Nephron (organoid): ENCODE measurements at regions not wholly inside any gene's neighbourhood (a gene's known extent, or its start where the extent isn't known, plus 50 kb on each side); places are given as distances from the start of the nearest gene placed in this dataset.

ENCODE experiments used
- H3K27ac Mint-ChIP-seq, 3 experiments: 2 replicates each; pipeline ENCODE4 v1.8.0; 2020; ENCODE audit warnings: mixed read lengths in 3 of 3, mild to moderate bottlenecking in 2 of 3, moderate library complexity in 1 of 3
- H3K27me3 Mint-ChIP-seq: 2 replicates; pipeline ENCODE4 v1.8.0; 2021; ENCODE audit warnings: low read depth, mild to moderate bottlenecking, moderate library complexity, mixed read lengths
- H3K36me3 Mint-ChIP-seq: 2 replicates; pipeline ENCODE4 v1.8.0; 2020; ENCODE audit warnings: low read depth, mixed read lengths
- H3K4me1 Mint-ChIP-seq: 2 replicates; pipeline ENCODE4 v1.8.0; 2020; ENCODE audit warnings: mixed read lengths
- H3K4me3 Mint-ChIP-seq, 3 experiments: 2 replicates each; pipeline ENCODE4 v1.8.0; 2020; ENCODE audit warnings: mild to moderate bottlenecking in 3 of 3, mixed read lengths in 3 of 3, moderate library complexity in 2 of 3
- H3K9me3 Mint-ChIP-seq: 2 replicates; pipeline ENCODE4 v1.8.0; 2020; ENCODE audit warnings: mixed read lengths
- TF ChIP-seq, protein P1 (sequence below), 3 experiments: fragments of 200-600 bp; sonication (generic); IDR thresholded peaks; one replicate each; pipeline ENCODE4 v1.5.0; 2021; ENCODE audit warnings: antibody characterized with exemption in 3 of 3; ENCODE audit not compliant: unreplicated experiment in 3 of 3

GRCh38 chr14:61201171-61201570, 80.0 kb downstream of the TMEM30B start:
- Mint-ChIP-seq H3K27me3 (no peaks in the 10 kb centered on the region), H3K4me3 (no peak overlapping the region), H3K27ac (no peak overlapping the region), H3K9me3 (no peaks in the 10 kb centered on the region), H3K4me1 (peaks cover 53% of the 10 kb centered on the region), H3K36me3 (no peaks in the 10 kb centered on the region)
- TF ChIP-seq, protein P1, sequence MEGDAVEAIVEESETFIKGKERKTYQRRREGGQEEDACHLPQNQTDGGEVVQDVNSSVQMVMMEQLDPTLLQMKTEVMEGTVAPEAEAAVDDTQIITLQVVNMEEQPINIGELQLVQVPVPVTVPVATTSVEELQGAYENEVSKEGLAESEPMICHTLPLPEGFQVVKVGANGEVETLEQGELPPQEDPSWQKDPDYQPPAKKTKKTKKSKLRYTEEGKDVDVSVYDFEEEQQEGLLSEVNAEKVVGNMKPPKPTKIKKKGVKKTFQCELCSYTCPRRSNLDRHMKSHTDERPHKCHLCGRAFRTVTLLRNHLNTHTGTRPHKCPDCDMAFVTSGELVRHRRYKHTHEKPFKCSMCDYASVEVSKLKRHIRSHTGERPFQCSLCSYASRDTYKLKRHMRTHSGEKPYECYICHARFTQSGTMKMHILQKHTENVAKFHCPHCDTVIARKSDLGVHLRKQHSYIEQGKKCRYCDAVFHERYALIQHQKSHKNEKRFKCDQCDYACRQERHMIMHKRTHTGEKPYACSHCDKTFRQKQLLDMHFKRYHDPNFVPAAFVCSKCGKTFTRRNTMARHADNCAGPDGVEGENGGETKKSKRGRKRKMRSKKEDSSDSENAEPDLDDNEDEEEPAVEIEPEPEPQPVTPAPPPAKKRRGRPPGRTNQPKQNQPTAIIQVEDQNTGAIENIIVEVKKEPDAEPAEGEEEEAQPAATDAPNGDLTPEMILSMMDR (IDR thresholded peaks at IDR 0.05; ENCODE audit: unreplicated experiment in 3 of 3), result no peak

DNA sequence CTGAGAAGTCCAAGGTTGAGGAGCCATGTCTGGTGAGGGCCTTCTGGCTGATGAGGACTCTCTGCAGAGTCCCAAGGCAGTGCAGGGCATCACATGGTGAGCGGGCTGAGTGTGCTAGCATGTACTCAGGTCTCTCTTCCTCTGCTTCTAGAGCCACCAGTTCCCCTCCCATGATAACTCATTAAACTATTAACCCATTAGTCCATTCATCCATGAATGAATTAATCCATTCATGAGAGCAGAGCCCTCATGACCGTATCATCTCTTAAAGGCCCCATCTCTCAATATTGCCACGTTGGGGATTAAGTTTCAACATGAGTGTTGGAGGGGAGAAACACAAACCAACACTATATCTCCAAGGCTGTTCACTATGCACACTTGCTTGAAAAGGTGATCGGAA, 83.7 kb downstream of the TMEM30B start:
- H3K4me1 Mint-ChIP-seq, result peaks cover 59% of the 10 kb centered on the region
- H3K27me3 Mint-ChIP-seq, result no peaks in the 10 kb centered on the region
- TF ChIP-seq, protein P1 (IDR thresholded peaks at IDR 0.05; ENCODE audit: unreplicated experiment in 3 of 3), result no peak
- no peaks in the 10 kb centered on the region for H3K9me3 Mint-ChIP-seq
- no peak overlapping the region for H3K4me3 Mint-ChIP-seq
- no peak overlapping the region for H3K27ac Mint-ChIP-seq
- no peaks in the 10 kb centered on the region for H3K36me3 Mint-ChIP-seq

- no peaks in the 10 kb centered on the region for H3K36me3 Mint-ChIP-seq
- H3K4me1 Mint-ChIP-seq, result peaks cover 60% of the 10 kb centered on the region
- H3K9me3 Mint-ChIP-seq, result no peaks in the 10 kb centered on the region
- TF ChIP-seq, protein P1 (IDR thresholded peaks at IDR 0.05; ENCODE audit: unreplicated experiment in 3 of 3), result no peak
- H3K27ac Mint-ChIP-seq, result no peak overlapping the region
- no peaks in the 10 kb centered on the region for H3K27me3 Mint-ChIP-seq
- H3K4me3 Mint-ChIP-seq, result no peak overlapping the region
These were observed 84.3 kb downstream of the TMEM30B start for GRCh38 chr14:61196792-61197191.

- H3K36me3 Mint-ChIP-seq, result no peaks in the 10 kb centered on the region
- TF ChIP-seq, protein P1 (IDR thresholded peaks at IDR 0.05; ENCODE audit: unreplicated experiment in 3 of 3), result no peak
- H3K4me1 Mint-ChIP-seq, result peaks cover 63% of the 10 kb centered on the region
- no peak overlapping the region for H3K4me3 Mint-ChIP-seq
- H3K9me3 Mint-ChIP-seq, result no peaks in the 10 kb centered on the region
- no peak overlapping the region for H3K27ac Mint-ChIP-seq
- no peaks in the 10 kb centered on the region for H3K27me3 Mint-ChIP-seq
These were observed 85.1 kb downstream of the TMEM30B start for GRCh38 chr14:61196034-61196433.

DNA sequence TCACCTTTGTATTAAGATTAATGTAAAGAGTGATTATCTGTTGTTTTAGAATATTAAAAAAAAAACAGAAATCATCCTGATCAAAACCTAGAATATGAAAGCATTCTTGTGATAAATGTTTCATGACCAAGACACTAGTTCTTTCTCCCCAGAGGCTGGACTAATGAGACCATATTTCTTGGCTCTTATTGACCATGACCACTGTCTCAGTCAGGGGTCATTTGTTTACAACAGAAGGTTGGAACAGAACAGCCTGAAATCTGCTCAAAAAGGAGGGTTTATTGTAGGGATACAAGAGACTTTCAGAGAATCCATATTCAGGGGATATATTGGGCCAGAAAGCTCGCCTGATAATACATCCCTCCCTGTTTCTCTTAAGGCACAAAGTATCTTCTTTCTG, 87.7 kb downstream of the TMEM30B start:
- TF ChIP-seq, protein P1 (IDR thresholded peaks at IDR 0.05; ENCODE audit: unreplicated experiment in 3 of 3), result no peak
- peaks cover 66% of the 10 kb centered on the region for H3K4me1 Mint-ChIP-seq
- no peak overlapping the region for H3K4me3 Mint-ChIP-seq
- H3K9me3 Mint-ChIP-seq, result no peaks in the 10 kb centered on the region
- H3K27me3 Mint-ChIP-seq, result no peaks in the 10 kb centered on the region
- H3K27ac Mint-ChIP-seq, result peak overlapping the region; percentile 6 to 43 (median 37)
- no peaks in the 10 kb centered on the region for H3K36me3 Mint-ChIP-seq

DNA sequence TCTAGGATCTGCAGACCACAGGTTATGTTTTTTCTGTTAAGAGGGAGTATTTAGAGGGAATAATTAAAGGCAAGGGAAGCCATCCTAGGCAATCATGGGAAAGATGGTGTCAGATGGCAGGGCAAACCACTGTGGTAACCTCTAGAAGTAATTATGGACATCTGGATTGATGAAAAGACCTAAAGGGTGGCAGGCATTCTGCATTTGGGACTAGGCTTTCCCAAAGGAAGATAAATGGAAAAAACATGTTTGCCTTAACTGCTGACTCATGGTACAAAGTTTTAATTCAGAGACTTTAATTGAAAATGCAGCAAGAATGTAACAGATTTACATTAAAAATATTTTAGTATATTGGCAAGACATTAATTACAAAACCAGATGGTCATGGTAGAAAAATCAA, 88.1 kb downstream of the TMEM30B start:
- H3K27me3 Mint-ChIP-seq, result no peaks in the 10 kb centered on the region
- peak overlapping the region in 2 of 3 experiments; percentile 20 to 42 for H3K27ac Mint-ChIP-seq
- H3K9me3 Mint-ChIP-seq, result no peaks in the 10 kb centered on the region
- no peaks in the 10 kb centered on the region for H3K36me3 Mint-ChIP-seq
- TF ChIP-seq, protein P1 (IDR thresholded peaks at IDR 0.05; ENCODE audit: unreplicated experiment in 3 of 3), result no peak
- no peak overlapping the region for H3K4me3 Mint-ChIP-seq
- peaks cover 62% of the 10 kb centered on the region for H3K4me1 Mint-ChIP-seq
